Hypothalamus (tissue), 51 donors: ENCODE measurements at regions not wholly inside any gene's neighbourhood (a gene's known extent, or its start where the extent isn't known, plus 50 kb on each side); places are given as distances from the start of the nearest gene placed in this dataset.

Experiments
- DNase-seq, 51 donors: peaks; one replicate each; lab custom pipeline; 2025; lab: John Stamatoyannopoulos, UW

GRCh38 chr4:160772668-160773067 is 1391.1 kb downstream of the FSTL5 start:
- no peak for DNase-seq

GRCh38 chr4:160795216-160795615 is 1368.6 kb downstream of the FSTL5 start:
- DNase-seq: no peak

GRCh38 chr4:160808174-160808573 is 1355.6 kb downstream of the FSTL5 start:
- DNase-seq: no peak

GRCh38 chr4:160809576-160809975 is 1354.2 kb downstream of the FSTL5 start:
- DNase-seq: no peak

- DNase-seq: no peak
Observed at GRCh38 chr4:160810424-160810823, 1353.4 kb downstream of the FSTL5 start.

GRCh38 chr4:160810941-160811340 is 1352.9 kb downstream of the FSTL5 start:
- no peak for DNase-seq

- DNase-seq: no peak
Observed at GRCh38 chr4:160811956-160812355, 1351.8 kb downstream of the FSTL5 start.

- DNase-seq: no peak
Observed at GRCh38 chr4:160814726-160815125, 1349.1 kb downstream of the FSTL5 start.

GRCh38 chr4:160818571-160818970 is 1345.2 kb downstream of the FSTL5 start:
- no peak for DNase-seq

GRCh38 chr4:160819791-160820190 is 1344.0 kb downstream of the FSTL5 start:
- no peak for DNase-seq

- no peak for DNase-seq
Observed at GRCh38 chr4:160824481-160824880, 1339.3 kb downstream of the FSTL5 start.

- DNase-seq: no peak
Observed at GRCh38 chr4:160825644-160826338, 1338.0 kb downstream of the FSTL5 start.

GRCh38 chr4:160826339-160826679 is 1337.5 kb downstream of the FSTL5 start:
- DNase-seq: no peak

- no peak for DNase-seq
Observed at GRCh38 chr4:160831165-160831922, 1332.5 kb downstream of the FSTL5 start.

GRCh38 chr4:160835789-160836188 is 1328.0 kb downstream of the FSTL5 start:
- no peak for DNase-seq

GRCh38 chr4:160836431-160836830 is 1327.4 kb downstream of the FSTL5 start:
- no peak for DNase-seq

GRCh38 chr4:160846121-160846520 is 1317.7 kb downstream of the FSTL5 start:
- DNase-seq: no peak

- DNase-seq: no peak
Observed at GRCh38 chr4:160847228-160847627, 1316.6 kb downstream of the FSTL5 start.

GRCh38 chr4:160848489-160848888 is 1315.3 kb downstream of the FSTL5 start:
- DNase-seq: no peak

GRCh38 chr4:160848901-160849760 is 1314.7 kb downstream of the FSTL5 start:
- peak in 1 of 51 donors; percentile 9 for DNase-seq

GRCh38 chr4:160864253-160864652 is 1299.5 kb downstream of the FSTL5 start:
- no peak for DNase-seq
